Non-pigmented ciliary epithelial cell (primary cell): ENCODE measurements at regions not wholly inside any gene's neighbourhood (a gene's known extent, or its start where the extent isn't known, plus 50 kb on each side); places are given as distances from the start of the nearest gene placed in this dataset.
A peak's percentile ranks its signal among the peaks of the same experiment; 100 is the strongest.
"Not testable (repeated sequence)": the region's sequence is repeated elsewhere in the genome, so short reads cannot be mapped to it uniquely, and the experiment has no call there.

Source experiments
- DNase-seq: peaks from one replicate; pipeline ENCODE4 v3.0.0-alpha.2; 2010; ENCODE audit warnings: low read depth

DNA sequence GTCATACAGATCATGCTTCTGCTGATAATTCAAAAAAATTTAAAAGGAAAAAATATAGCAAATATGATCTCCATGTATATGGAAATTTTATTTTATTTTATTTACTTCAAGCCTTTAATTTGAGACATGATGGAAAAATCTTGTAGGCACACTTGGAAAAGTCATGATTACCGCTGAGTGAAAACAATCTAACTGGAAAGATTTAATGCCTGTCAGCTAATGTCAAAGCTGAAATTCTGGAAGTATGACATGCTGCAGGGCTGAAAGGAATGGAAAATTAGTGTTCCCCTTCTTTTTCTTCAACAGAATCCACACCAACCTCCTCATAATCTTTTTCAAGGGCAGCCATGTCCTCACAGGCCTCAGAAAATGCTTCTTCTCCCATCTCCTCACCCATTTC lies 58.2 kb downstream of the RPRM start:
- DNase-seq: no peak

- no peak for DNase-seq
These were observed 61.5 kb downstream of the RPRM start for GRCh38 chr2:153417077-153417476.

- no peak for DNase-seq
These were observed 62.5 kb downstream of the RPRM start for GRCh38 chr2:153416071-153416470.

GRCh38 chr2:153408710-153409385 lies 69.7 kb downstream of the RPRM start:
- DNase-seq: no peak

DNA sequence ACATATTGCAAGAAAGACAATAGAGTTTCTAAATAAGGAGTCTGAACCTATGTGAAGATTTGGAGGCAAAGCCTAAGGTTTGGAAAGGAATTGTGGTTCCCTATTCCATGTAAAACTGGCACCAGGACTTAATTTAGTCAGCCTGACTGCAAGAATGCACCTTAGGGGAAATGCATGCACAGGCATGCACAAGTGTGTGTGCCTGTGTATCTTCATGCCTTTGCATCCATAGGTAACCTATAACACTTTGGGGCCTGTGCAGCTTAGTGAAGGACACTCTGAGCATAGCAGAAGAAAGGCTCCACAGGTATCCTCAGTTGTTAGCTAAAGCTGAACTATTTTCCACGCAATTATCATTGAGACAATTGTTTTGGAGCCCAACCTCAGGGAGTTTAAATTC lies 73.4 kb downstream of the RPRM start:
- no peak for DNase-seq

DNA sequence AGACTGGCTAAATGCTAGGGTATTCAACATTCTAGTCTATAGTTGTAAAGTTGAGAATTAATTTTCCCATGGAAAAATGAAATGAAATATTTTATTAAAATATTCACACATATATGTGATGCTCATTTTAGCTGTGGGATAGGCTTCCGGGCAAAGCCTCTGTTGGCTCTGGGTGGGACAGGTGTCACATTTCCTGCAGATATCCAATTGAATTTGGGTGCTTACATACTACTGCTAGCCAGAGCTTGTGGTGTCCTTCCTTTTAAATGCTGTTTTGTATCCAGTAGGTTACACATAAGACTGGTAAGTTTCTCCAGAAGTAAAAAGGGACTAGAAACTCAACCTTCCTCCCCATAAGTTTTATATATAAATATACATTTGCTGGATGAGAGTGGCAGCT lies 73.8 kb downstream of the RPRM start:
- no peak for DNase-seq

DNA sequence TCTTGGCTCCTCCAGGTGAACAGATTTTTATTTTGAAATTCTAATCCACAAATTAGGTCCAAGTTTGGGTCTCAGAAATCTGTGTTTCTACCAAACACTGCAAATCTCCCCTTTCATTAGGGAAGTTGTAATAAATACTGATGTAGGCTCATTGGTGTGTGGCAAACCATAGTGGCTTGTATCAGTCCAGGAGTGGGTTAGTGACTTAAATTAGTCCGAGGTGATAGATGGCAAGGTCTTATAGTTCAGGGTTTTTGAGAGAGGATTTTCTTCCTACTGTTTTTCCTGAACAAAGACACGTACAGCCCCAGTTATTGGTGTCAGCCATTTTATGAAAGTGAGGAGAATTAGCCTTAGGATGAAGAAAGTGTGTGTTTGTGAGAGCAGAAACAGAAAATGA lies 74.6 kb downstream of the RPRM start:
- no peak for DNase-seq

DNA sequence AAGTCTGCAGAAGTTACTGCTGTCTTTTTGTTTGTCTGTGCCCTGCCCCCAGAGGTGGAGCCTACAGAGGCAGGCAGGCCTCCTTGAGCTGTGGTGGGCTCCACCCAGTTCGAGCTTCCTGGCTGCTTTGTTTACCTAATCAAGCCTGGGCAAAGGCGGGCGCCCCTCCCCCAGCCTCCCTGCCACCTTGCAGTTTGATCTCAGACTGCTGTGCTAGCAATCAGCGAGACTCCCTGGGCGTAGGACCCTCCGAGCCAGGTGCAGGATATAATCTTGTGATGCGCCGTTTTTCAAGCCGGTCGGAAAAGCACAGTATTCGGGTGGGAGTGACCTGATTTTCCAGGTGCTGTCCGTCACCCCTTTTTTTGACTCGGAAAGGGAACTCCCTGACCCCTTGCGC lies 75.2 kb downstream of the RPRM start:
- DNase-seq: not testable (repeated sequence)

GRCh38 chr2:153394686-153395085 lies 83.9 kb downstream of the RPRM start:
- DNase-seq: no peak

GRCh38 chr2:153394247-153394646 lies 84.3 kb downstream of the RPRM start:
- no peak for DNase-seq

DNA sequence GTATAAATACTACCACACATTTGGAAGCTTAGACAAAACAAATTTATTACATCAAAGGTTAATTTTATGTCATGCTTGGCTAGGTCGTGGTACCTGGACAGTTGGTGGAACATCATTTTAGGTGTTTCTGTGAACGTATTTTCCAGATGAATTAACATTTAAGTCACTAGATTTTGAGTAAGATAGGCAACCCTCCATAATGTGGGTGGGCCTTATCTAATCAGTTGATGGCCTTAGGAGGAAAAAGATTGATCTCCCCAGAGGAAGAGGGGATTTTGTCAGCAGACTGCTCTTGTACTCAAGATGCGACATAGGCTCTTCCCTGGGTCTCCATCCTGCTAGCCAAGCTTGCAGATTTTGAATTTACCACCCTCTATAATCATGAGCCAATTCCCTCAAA lies 85.0 kb downstream of the RPRM start:
- no peak for DNase-seq

GRCh38 chr2:153391131-153391530 lies 87.4 kb downstream of the RPRM start:
- DNase-seq: no peak

- peak; percentile 35 for DNase-seq
These were observed 90.3 kb downstream of the RPRM start for GRCh38 chr2:153388246-153388645.

DNA sequence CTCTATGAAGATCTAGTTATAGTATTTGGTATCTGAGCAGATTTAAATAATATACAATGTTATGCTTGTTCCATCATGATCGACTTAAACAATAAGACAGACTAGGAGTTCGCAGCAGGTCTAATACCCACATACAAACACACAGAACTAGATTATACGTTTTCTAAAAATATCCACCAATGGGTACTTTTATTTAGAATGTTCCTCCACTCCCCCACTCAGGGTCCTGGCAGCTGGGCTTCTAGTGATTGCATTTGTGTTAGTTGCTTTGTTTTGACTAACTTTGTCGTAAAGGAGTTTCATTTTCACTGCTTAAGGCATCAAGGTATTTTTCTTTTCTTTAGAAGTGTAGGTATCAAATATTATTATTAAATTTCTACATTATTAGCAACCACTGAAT lies 91.4 kb downstream of the RPRM start:
- no peak for DNase-seq

- peak; percentile 38 for DNase-seq
These were observed 92.1 kb downstream of the RPRM start for GRCh38 chr2:153386481-153386897.

DNA sequence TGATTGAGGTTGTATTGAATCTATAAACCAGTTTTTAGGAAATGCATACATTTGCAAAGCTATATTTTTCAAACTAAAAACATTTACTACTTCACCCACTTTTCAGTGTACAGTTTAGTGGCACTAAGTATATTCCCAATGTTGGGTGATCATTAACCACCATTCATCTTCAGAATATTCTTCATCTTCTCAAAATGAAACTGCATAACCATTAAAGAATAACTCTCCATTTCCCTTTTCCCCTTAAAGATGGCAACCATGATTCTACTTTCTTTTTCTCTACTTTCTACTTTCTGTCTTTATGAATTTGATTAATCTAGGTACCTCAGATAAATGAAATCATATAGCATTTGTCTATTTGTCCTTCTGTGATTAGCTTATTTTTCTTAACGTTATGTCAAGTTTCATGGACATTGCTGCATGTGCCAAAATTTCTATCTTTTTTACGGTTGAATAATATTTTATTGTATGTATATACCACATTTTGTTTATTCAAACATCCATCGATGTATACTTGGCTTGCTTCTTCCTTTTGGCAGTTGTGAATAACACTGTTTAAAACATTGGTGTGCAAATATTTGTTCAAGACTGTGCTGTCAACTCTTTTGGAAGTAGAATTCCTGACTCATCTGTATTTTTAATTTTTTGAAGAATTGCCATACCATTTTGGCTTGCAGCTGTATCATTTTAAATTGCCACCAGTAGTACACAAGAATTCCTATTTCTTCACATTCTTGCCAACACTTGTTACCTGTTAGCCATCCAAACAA lies 104.9 kb downstream of the RPRM start:
- DNase-seq: no peak

- no peak for DNase-seq
These were observed 118.3 kb downstream of the RPRM start for GRCh38 chr2:153360239-153360638.

DNA sequence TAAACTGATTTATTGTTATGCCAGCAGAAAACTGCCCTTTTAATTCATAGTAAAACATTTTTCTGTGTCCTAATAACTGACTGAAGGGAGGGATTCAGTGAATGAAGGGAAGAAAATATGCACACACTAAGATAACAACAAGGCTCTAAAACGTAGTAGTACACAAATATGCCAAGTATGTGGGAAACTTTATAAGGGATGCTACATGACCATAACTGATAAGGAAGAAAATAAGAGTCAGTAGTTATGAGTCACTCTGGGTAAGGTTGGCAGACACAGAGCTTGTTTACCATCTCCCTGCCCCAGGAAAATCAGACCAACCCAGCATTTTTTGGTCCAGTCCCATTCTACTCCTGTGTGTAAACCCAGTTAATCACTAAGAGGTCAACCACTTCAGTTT lies 124.2 kb downstream of the RPRM start:
- DNase-seq: peak; percentile 26

DNA sequence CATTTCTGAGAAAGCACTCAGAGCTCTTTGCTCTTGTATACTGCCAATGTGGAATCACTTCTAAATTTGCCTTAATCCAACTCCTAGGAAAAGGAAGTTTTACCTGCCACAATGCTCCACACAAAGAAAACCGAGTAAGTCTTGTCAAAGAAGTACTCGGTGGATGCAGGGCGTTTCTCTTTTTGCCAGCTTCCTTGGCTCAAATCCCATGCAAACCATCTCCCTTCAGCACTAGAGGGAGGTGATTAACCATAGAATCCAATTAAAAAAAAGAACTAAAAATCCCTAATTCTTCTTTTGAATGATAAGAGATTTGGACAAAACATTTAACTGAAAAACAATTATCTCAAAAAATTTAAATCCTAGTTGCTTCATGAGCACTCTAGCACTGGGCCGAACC lies 129.0 kb downstream of the RPRM start:
- DNase-seq: no peak

DNA sequence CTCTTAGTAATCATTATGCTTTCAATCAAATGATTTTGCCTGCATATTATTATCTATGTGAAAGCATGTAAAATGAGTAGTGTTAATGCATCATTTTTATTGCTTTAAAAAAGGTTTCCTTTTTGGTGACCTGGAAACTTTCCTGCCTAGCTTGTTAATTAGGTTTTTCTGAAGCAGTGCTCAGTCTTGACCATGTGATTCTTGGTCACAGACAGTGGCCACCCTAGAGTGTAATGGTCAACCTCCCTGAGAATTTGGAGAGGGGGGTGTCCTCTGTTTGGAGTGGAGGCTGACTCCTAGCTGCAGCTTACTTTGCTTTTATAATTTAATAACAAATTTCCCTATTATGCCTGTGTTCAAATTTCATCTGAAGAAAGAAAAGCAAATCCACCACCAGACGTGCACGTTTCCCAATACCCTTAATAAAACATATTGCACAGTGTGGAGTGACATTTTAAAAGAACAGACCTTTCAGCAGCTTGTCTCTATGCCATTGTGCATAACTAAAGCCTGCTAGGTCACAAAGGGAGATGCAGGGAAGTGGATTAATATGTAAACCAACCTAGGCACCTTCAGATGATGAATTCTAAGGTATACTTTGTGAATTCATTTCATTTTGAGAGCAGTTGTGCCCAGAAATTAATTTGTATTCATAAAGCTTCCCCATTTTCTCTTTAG lies 130.6 kb downstream of the RPRM start:
- no peak for DNase-seq

DNA sequence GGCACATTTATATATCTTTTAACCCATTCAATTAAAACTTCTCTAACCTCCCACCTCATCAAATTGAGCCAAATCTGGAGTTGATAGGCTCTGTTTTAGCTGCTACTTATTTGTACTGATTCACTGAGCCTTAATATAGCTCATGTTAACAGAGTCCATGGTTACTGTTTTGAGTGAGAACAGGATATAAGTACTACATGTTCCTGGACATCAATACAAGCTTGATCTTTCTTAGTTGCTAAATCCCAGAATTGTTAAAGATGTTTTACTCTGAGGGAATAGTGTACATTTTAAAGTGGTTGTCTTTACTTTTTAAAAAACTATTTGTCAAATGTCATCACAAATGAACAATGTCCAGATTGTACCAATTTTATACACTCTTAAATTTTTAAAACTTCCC lies 157.7 kb downstream of the RPRM start:
- no peak for DNase-seq

DNA sequence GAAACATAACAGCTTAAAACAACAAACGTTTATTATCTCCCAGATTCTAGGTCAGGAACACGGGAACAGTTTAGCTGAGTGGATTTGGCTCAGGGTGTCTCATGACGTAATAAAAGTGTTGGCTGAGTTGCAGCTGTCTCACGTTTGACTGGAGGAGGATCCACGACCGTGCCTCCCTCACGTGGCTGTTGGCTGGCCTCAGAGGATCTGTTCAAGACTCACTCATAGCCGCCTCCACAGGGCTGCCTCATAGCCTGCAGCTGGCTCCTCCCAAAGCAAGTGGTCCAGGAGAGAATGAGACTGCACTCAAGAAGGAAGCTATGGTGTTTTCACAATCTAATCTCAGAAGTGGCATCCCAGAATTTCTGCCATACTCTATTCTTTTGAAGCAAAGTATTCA lies 167.1 kb downstream of the RPRM start:
- DNase-seq: no peak

DNA sequence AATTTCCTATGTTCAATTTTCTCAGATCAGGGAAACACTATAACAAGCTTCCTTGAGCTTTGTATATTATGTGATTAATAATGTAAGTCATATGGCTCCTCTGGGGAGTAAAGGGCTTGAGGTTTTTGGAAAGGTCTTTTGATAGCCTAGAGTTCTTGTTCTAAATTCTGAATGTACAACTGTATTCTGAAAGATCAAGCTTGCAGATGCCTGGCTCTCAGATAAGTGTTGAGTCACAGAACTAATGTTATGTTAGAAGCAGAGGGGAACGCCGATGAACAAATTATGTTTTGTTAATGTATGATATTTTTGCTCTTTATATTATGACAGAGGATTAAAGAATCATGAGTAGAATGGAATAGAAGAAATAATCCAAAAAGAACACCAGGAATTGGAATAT lies 170.1 kb downstream of the RPRM start:
- no peak for DNase-seq
